Type B pancreatic cell (in vitro differentiated cells): ENCODE measurements at regions not wholly inside any gene's neighbourhood (a gene's known extent, or its start where the extent isn't known, plus 50 kb on each side); places are given as distances from the start of the nearest gene placed in this dataset.
"Not testable (repeated sequence)": the region's sequence is repeated elsewhere in the genome, so short reads cannot be mapped to it uniquely, and the experiment has no call there.

Experiments used
- DNase-seq: peaks from one replicate; pipeline ENCODE4 v3.0.0; 2021; ENCODE audit warnings: mixed read lengths; ENCODE audit not compliant: unreplicated experiment; ENCODE audit errors: extremely low spot score
- H3K27ac Mint-ChIP-seq: 2 replicates; pipeline ENCODE4 v1.8.0; 2021; ENCODE audit warnings: mild to moderate bottlenecking, mixed read lengths
- H3K27me3 Mint-ChIP-seq: 2 replicates; pipeline ENCODE4 v1.8.0; 2021; ENCODE audit warnings: mixed read lengths
- H3K36me3 Mint-ChIP-seq: 2 replicates; pipeline ENCODE4 v1.8.0; 2021; ENCODE audit warnings: mixed read lengths
- H3K4me1 Mint-ChIP-seq: one replicate; pipeline ENCODE4 v1.8.0; 2021; ENCODE audit warnings: mixed read lengths; ENCODE audit not compliant: unreplicated experiment
- H3K4me3 Mint-ChIP-seq: 2 replicates; pipeline ENCODE4 v1.8.0; 2021; ENCODE audit warnings: mild to moderate bottlenecking, mixed read lengths
- H3K9me3 Mint-ChIP-seq: 2 replicates; pipeline ENCODE4 v1.8.0; 2021; ENCODE audit warnings: mixed read lengths
- TF ChIP-seq, protein P1 (sequence below): fragments of 200-600 bp; sonication (generic); conservative IDR thresholded peaks from 2 replicates; pipeline ENCODE4 v1.5.0; 2021; ENCODE audit warnings: antibody characterized with exemption, mild to moderate bottlenecking

DNA sequence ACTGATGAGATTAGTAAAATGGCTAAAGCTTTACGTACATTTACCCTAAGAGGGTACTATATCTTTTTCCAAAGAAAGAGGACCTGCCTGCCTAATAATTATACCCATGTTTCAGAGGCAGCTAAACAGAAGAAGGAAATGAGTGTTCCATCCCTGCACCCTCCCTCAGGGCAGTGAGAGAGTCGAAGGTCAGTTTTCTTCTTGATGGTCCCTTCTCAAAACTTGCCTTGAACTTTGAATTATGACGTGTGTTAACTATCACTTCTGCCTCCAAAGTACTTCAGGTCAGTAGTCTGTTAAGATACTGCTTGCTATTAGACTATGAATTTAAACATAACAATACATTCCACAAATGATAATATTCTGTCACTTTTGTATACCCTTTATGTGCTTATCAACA lies 294.8 kb upstream of the CHRM3 start:
- H3K27me3 Mint-ChIP-seq, result no peaks in the 10 kb centered on the region
- H3K4me1 Mint-ChIP-seq, result no peaks in the 10 kb centered on the region
- no peak for DNase-seq
- H3K9me3 Mint-ChIP-seq, result no peaks in the 10 kb centered on the region
- no peak overlapping the region for H3K4me3 Mint-ChIP-seq
- no peaks in the 10 kb centered on the region for H3K36me3 Mint-ChIP-seq
- TF ChIP-seq, protein P1, sequence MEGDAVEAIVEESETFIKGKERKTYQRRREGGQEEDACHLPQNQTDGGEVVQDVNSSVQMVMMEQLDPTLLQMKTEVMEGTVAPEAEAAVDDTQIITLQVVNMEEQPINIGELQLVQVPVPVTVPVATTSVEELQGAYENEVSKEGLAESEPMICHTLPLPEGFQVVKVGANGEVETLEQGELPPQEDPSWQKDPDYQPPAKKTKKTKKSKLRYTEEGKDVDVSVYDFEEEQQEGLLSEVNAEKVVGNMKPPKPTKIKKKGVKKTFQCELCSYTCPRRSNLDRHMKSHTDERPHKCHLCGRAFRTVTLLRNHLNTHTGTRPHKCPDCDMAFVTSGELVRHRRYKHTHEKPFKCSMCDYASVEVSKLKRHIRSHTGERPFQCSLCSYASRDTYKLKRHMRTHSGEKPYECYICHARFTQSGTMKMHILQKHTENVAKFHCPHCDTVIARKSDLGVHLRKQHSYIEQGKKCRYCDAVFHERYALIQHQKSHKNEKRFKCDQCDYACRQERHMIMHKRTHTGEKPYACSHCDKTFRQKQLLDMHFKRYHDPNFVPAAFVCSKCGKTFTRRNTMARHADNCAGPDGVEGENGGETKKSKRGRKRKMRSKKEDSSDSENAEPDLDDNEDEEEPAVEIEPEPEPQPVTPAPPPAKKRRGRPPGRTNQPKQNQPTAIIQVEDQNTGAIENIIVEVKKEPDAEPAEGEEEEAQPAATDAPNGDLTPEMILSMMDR, result no peak
- no peak overlapping the region for H3K27ac Mint-ChIP-seq

DNA sequence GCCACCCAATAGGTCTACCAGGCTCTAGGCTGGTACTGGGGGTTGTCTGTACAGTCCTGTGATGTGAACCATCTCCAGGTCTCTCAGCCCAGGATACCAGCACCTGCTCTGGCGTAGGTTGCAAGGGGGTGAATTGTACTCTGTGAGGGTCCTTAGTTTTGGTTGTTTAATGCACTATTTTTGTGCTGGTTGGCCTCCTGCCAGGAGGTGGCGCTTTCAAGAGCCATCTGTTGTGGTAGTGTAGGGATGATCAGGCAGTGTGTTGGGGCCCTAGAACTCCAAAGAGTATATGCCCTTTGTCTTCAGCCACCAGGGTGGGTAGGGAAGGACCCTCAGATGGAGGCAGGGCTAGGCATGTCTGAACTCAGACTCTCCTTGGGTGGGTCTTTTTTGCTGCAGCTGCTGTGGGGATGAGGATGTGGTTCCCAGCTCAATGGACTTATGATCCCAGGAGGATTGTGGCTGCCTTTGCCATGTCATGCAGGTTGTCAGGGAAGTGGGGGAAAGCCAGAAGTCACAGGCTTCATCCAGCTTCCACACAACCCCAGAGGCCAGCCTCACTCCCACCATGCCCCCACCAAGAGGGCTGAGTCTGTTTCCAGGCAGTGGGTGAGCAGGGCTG lies 301.8 kb upstream of the CHRM3 start:
- DNase-seq, result no peak
- H3K27ac Mint-ChIP-seq, result no peak overlapping the region

DNA sequence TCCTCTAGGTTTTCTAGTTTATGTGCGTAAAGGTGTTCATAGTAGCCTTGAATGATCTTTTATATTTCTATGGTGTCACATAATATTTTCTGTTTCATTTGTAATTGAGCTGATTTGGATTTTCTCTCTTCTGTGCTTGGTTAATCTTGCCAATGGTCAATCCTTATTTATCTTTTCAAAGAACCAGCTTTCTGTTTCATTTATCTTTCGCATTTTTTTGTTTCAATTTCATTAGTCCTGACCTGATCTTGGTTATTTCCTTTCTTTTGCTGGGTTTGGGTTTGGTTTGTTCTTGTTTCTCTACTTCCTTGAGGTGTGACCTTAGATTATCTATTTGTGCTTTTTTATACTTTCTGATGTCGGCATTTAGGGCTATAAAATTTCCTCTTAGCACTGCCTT lies 304.4 kb upstream of the CHRM3 start:
- H3K9me3 Mint-ChIP-seq, H3K4me1 Mint-ChIP-seq, H3K36me3 Mint-ChIP-seq, H3K4me3 Mint-ChIP-seq, H3K27ac Mint-ChIP-seq, DNase-seq, H3K27me3 Mint-ChIP-seq: not testable (repeated sequence)

More for the DNA sequence above, 301.8 kb upstream of the CHRM3 start:
- H3K27me3 Mint-ChIP-seq, result no peaks in the 10 kb centered on the region
- no peak overlapping the region for H3K4me3 Mint-ChIP-seq
- no peaks in the 10 kb centered on the region for H3K36me3 Mint-ChIP-seq
- peaks cover 6% of the 10 kb centered on the region for H3K9me3 Mint-ChIP-seq
- TF ChIP-seq, protein P1, result no peak
- H3K4me1 Mint-ChIP-seq, result no peaks in the 10 kb centered on the region

DNA sequence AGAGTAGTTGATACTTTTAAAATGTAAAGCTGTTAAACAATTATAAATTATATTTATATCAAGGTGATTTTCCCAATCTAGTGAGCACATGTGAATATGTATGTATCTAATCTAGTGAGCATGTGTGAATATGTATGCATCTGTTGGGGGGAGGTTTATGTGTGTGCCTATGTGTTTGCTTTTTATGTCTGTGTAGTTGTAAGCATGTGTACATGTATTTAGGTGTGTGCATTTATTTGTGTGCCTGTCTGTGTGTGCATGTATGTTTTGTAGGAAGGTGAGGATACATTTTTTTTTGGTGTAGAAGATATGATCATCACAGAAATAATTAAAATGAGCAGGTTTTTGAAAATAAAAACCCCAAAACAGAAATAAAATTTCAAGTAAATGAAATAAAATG lies 318.9 kb upstream of the CHRM3 start:
- Mint-ChIP-seq H3K4me3 (no peak overlapping the region), H3K4me1 (no peaks in the 10 kb centered on the region)

DNA sequence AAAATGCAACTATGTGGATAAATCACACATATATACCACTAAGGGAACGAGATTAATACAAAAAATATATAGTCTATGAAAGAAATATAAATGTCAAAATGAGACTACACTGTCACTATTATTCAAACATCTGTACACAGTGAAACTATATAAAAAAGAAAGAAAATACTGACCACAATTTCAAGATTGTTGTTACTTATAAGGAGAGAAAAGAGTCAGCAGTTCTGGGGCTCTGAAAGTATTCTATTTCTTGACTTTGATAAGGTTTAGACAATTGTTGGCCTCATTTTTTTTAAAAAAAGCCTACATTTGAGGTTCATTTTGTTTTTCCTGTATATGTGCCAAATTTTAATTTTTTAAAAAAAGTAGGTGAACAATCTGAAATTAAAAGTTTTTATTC lies 319.3 kb upstream of the CHRM3 start:
- no peaks in the 10 kb centered on the region for H3K9me3 Mint-ChIP-seq

More for the DNA sequence above, 318.9 kb upstream of the CHRM3 start:
- H3K27me3 Mint-ChIP-seq, result no peaks in the 10 kb centered on the region
- H3K36me3 Mint-ChIP-seq, result no peaks in the 10 kb centered on the region
- H3K27ac Mint-ChIP-seq, result no peak overlapping the region
- TF ChIP-seq, protein P1, result no peak
- no peaks in the 10 kb centered on the region for H3K9me3 Mint-ChIP-seq
- no peak for DNase-seq

DNA sequence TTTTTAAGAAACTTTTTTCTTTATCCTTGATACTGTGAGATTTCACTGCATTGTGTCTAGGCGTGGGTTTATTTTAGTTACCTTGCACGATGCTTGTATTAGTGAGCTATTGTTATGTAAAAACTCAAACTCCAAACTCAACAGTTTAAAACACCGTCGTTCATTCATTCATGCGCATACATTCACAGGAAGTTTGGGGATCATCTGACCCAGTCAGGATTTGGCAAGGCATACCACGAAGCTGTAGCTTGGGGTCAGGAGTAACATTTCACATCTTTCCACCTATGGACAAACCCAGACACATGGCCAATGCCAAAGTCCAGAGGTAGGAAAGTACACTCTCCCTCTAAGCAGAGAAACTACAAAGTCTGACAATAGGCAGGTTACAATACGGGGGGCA lies 324.6 kb upstream of the CHRM3 start:
- TF ChIP-seq, protein P1, result no peak
- H3K27me3 Mint-ChIP-seq, result peaks cover 4% of the 10 kb centered on the region
- no peak overlapping the region for H3K27ac Mint-ChIP-seq
- H3K9me3 Mint-ChIP-seq, result no peaks in the 10 kb centered on the region
- H3K36me3 Mint-ChIP-seq, result no peaks in the 10 kb centered on the region
- H3K4me1 Mint-ChIP-seq, result no peaks in the 10 kb centered on the region
- no peak for DNase-seq
- no peak overlapping the region for H3K4me3 Mint-ChIP-seq

More for the DNA sequence above, 319.3 kb upstream of the CHRM3 start:
- Mint-ChIP-seq H3K36me3 (no peaks in the 10 kb centered on the region), H3K4me3 (no peak overlapping the region), H3K27me3 (no peaks in the 10 kb centered on the region), H3K27ac (no peak overlapping the region), H3K4me1 (no peaks in the 10 kb centered on the region)
- DNase-seq, result no peak
- TF ChIP-seq, protein P1, result no peak
